Prostate gland (tissue), 2 donors: ENCODE measurements at regions not wholly inside any gene's neighbourhood (a gene's known extent, or its start where the extent isn't known, plus 50 kb on each side); places are given as distances from the start of the nearest gene placed in this dataset.

ENCODE experiments used
- DNase-seq: peaks from one replicate; pipeline ENCODE4 v3.0.0-alpha.2; 2019; ENCODE audit warnings: low spot score
- H3K27ac ChIP-seq, 2 donors: fragments of 200-600 bp; sonication (generic); 2 replicates each; pipeline ENCODE4 v1.5.1; 2017 to 2019
- H3K27me3 ChIP-seq: fragments of 200-600 bp; sonication (generic); replicated peaks from 2 replicates; pipeline ENCODE4 v1.5.1; 2019; ENCODE audit not compliant: insufficient read depth
- H3K36me3 ChIP-seq, 2 donors: fragments of 200-600 bp; sonication (generic); 1 replicate in 1 of 2; 2 replicates in 1 of 2; pipeline versions ENCODE4 v1.5.1 to v1.8.1; 2017 to 2019
- H3K4me1 ChIP-seq: fragments of 200-600 bp; sonication (generic); replicated peaks from 2 replicates; pipeline ENCODE4 v1.5.1; 2019
- H3K4me3 ChIP-seq, 2 donors: fragments of 200-600 bp; sonication (generic); 2 replicates each; pipeline ENCODE4 v1.5.1; 2017 to 2019
- H3K9me3 ChIP-seq: fragments of 200-600 bp; sonication (generic); 2 replicates; pipeline ENCODE4 v1.5.1; 2017
- POLR2A ChIP-seq: fragments of 450-650 bp; IDR thresholded peaks from one replicate; pipeline ENCODE4 v1.6.1; 2016; ENCODE audit warnings: antibody characterized with exemption, mild to moderate bottlenecking
- POLR2AphosphoS5 ChIP-seq: sonication (generic); formaldehyde crosslinking; IDR thresholded peaks from one replicate; pipeline ENCODE4 v1.6.1; 2017; ENCODE audit warnings: antibody characterized with exemption
- WGBS: methylation state at CpG from one replicate; pipeline ENCODE4 v1.1.5; 2018; 5-methylcytosine and 5-hydroxymethylcytosine counted together
- intact Hi-C: fragments of 100-400 bp; cut with DNase I; formaldehyde crosslinking; loops from one replicate; pipeline ENCODE4 v1.14.2; 2022
- TF ChIP-seq, protein P1 (sequence below), 4 experiments: fragments of 200-600 bp in 2 of 4; fragments of 450-650 bp in 2 of 4; sonication (generic) in 2 of 4; IDR thresholded peaks; 1 replicate in 3 of 4; 2 replicates in 1 of 4; pipeline ENCODE4 v1.5.1; 2016 to 2019; ENCODE audit warnings: antibody characterized with exemption in 4 of 4, mild to moderate bottlenecking in 2 of 4, moderate library complexity in 2 of 4

DNA sequence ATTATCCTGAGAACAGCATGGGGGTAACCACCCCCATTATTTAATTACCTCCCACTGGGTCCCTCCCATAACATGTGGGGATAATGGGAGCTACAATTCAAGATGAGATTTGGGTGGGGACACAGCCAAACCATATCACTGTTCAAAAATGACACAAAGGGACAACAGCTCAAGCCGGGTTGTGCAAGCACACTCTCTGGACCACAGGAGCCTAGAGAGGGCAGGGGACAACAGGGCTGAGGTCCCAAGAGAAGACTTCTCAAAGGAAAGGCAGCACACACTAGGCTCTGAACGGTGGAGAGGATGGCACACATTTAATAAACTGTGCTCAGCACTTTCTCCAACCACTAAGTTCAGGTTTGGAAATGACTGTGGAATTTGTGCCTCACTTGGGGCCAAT is 122.1 kb upstream of the PKDCC start:
- no peak for DNase-seq
- Histone ChIP-seq H3K9me3 (no peaks in the 10 kb centered on the region), H3K4me3 (no peak overlapping the region), H3K27ac (no peak overlapping the region), H3K36me3 (no peaks in the 10 kb centered on the region), H3K4me1 (no peaks in the 10 kb centered on the region), H3K27me3 (no peaks in the 10 kb centered on the region)
- TF ChIP-seq POLR2A (no peak), POLR2AphosphoS5 (no peak)
- TF ChIP-seq, protein P1, sequence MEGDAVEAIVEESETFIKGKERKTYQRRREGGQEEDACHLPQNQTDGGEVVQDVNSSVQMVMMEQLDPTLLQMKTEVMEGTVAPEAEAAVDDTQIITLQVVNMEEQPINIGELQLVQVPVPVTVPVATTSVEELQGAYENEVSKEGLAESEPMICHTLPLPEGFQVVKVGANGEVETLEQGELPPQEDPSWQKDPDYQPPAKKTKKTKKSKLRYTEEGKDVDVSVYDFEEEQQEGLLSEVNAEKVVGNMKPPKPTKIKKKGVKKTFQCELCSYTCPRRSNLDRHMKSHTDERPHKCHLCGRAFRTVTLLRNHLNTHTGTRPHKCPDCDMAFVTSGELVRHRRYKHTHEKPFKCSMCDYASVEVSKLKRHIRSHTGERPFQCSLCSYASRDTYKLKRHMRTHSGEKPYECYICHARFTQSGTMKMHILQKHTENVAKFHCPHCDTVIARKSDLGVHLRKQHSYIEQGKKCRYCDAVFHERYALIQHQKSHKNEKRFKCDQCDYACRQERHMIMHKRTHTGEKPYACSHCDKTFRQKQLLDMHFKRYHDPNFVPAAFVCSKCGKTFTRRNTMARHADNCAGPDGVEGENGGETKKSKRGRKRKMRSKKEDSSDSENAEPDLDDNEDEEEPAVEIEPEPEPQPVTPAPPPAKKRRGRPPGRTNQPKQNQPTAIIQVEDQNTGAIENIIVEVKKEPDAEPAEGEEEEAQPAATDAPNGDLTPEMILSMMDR (IDR thresholded peaks at IDR 0.05): no peak
- WGBS: 80% methylated on average over 2 of the region's 2 CpGs
- intact Hi-C loops: no loop called here

DNA sequence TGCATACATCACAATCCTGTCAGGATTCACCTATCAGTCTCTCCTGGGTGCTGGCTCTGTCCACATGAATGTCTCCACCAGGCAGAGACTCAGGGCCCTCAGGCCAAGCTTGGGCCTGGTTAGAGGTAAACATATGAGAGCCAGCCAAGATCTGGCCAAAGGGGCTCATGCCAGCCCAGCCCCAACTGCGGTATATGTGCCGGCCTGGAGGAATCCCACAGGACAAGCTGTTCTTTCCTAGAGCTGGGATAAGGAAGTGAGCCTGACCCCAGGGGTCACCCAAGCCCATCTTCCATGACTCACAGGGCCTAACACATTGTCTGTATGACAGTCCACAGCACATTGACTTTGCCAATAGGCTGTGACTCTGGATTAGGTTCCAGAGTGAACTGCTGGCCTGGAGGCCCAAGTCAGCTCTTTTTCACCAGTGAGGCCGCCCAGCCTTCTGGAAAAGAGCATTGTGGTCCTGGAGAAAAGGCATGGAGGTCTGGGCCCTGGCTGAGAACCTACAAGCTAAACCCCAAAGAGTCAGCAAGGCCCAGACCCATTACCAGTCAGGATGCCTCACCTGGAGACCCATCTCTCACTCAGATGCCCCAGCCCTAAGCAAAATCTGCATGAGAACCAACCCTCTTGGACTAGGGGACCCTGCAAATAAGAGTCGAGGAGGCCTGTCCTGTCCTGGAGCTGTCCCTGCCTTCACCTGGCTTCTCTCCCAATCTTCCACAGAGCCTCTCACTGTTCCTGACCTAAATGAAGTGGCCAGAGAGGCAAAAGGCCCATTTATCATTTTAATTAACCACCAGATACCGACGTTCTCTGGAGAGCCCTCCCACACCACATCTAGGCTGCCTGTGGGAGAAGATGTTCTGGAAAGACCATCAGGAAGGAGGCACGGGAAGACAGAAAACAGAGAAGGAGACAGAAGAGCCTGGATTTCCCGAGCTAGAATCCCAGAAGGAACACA is 120.9 kb upstream of the PKDCC start:
- intact Hi-C loops: no loop called here
- no peak for DNase-seq
- Histone ChIP-seq H3K4me3 (no peak overlapping the region), H3K4me1 (no peaks in the 10 kb centered on the region), H3K9me3 (no peaks in the 10 kb centered on the region), H3K27me3 (no peaks in the 10 kb centered on the region), H3K27ac (no peak overlapping the region), H3K36me3 (no peaks in the 10 kb centered on the region)
- WGBS: 57% methylated on average over 8 of the region's 8 CpGs
- TF ChIP-seq POLR2AphosphoS5 (no peak), POLR2A (no peak)
- TF ChIP-seq, protein P1 (IDR thresholded peaks at IDR 0.05): no peak

DNA sequence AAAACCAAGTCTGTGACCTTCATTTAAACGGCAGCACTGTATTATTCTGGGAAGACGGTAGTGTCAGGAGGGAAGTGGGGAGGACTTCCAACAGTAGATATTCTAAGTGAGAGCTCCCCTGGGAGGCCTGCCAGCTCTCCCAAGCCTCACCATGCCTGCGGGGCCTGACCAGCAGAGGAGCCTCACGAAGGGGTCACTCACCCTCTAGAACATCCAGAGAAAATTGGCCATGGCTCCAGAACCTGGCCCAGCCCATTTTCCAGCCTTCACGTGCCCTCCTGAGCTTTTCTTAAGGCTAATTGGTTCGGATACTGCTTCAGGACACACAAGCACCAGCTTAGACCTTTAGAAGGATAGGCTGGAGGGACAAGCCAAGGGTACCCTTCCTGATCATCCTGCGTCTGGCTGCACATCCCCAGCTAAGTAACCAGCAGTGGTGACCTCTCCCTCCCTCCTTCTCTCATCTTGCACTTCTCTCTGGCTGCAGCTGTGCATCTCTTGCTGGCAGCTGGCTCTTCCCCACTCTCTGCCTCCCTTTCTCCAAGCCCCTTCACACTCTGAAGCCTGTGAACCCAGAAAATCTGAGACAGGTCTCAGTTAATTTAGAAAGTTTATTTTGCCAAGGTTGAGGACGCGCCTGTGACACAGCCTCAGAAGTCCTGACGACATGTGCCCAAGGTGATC is 120.1 kb upstream of the PKDCC start:
- Histone ChIP-seq H3K27ac (no peak overlapping the region), H3K36me3 (no peaks in the 10 kb centered on the region), H3K4me3 (no peak overlapping the region), H3K9me3 (no peaks in the 10 kb centered on the region), H3K4me1 (no peaks in the 10 kb centered on the region), H3K27me3 (no peaks in the 10 kb centered on the region)
- no peak for DNase-seq
- TF ChIP-seq POLR2A (no peak), POLR2AphosphoS5 (no peak)
- TF ChIP-seq, protein P1 (IDR thresholded peaks at IDR 0.05): no peak
- 75% methylated on average over 10 of the region's 10 CpGs for WGBS
- intact Hi-C loops: no loop called here

DNA sequence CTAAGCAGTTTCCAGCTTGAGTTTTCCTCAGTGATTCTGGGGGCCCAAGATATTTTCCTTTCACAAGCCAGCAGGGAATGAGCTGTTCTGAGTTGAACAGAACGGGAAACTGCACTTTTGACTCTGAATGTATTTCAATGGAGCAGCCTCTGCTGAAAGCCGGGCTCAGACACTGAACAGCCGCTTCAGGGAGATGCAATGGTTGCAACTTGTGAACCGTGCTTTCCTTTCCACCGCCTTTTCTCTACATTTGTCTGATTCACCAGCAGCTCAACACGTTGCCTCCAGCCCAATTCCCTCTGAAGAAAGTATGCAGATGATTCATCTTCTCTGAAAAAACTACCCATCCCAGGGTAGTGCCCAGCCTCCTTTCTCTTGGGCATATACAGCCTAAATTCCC is 119.3 kb upstream of the PKDCC start:
- TF ChIP-seq, protein P1 (IDR thresholded peaks at IDR 0.05): no peak
- TF ChIP-seq POLR2A (no peak), POLR2AphosphoS5 (no peak)
- Histone ChIP-seq H3K4me3 (no peak overlapping the region), H3K27ac (no peak overlapping the region), H3K4me1 (no peaks in the 10 kb centered on the region), H3K36me3 (no peaks in the 10 kb centered on the region), H3K9me3 (no peaks in the 10 kb centered on the region), H3K27me3 (no peaks in the 10 kb centered on the region)
- intact Hi-C loops: no loop called here
- 59% methylated on average over 6 of the region's 6 CpGs for WGBS
- DNase-seq: no peak
